ENCODE measurements at regions not wholly inside any gene's neighbourhood (a gene's known extent, or its start where the extent isn't known, plus 50 kb on each side); places are given as distances from the start of the nearest gene placed in this dataset.

DNA sequence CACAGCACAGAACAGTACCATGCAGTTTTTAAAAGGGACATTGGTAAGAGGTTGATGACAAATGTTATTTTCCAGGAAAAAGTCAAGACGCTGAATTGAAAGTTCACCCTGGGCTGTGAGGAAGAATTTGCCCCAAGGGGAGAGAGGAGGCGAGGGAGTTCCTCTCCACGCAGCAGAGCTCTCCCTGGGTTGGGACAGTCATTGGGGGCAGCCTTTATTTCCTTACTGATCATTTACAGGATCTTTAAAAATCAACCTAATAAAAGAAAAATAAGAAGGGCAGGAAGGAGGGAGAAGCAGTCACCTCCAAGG is 49.9 kb upstream of the WNT7B start:
- no peak for ATAC-seq
- TF ChIP-seq ZC3H10 (CRISPR knock-in tag; IDR thresholded peaks at IDR 0.05): no peak
- TF ChIP-seq ZNF70 (CRISPR knock-in tag; IDR thresholded peaks at IDR 0.05): no peak
- TF ChIP-seq ISL1 (CRISPR knock-in tag; IDR thresholded peaks at IDR 0.05): no peak
- no peak for TF ChIP-seq ZFP30 (CRISPR knock-in tag; IDR thresholded peaks at IDR 0.05)
- TF ChIP-seq PPARA (CRISPR knock-in tag; IDR thresholded peaks at IDR 0.05; ENCODE audit: borderline replicate concordance): no peak
- no peak for TF ChIP-seq GLIS3 (CRISPR knock-in tag; IDR thresholded peaks at IDR 0.05)

DNA sequence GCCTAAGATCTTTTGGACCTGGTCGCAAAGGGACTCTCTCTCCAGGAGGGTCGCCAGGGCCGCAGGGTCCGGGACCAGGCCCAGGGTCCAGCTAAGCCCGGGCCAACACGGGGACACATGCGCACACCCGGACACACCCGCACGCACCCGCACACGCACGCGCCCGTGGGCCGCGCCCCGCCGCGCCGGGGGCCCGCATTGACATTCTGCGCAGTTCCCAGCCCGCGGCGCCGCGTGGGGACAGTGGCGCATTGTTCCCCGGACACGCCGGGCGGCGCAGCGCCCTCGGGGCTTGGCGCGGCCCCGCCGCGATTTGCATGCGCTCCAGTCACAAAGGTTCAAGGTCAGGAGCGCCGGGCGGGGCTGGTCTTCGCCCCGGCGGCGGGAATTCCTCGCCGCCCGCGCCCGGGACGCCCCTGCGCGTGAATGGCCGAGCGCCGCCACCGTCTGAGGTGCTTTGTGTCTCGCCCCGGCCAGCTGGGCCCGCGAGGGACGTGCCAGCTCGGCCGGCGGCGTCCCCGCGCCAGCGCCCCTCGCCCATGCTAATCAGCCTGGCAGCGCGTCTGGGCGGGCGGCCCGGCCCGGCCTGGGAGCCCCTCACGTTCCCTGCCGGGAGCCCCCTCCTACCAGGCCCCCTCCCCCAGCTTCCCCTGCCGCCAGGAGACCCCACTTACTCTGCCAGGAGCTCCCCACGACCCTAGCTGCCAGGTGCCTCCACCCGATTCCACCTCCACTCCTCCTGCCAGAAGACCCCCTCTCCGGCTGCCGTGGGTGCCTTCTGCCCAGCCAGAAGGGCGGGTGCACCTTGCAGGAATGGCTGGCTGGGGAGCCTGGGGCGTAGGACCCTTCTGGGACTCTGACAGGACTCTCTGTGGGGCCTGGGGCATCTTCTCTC is 50.5 kb upstream of the WNT7B start:
- no peak for ATAC-seq
- TF ChIP-seq ESRRG (CRISPR knock-in tag; IDR thresholded peaks at IDR 0.05) (no peak), ZFP30 (CRISPR knock-in tag; IDR thresholded peaks at IDR 0.05) (no peak), TSHZ2 (CRISPR knock-in tag; IDR thresholded peaks at IDR 0.05) (no peak), TOX (CRISPR knock-in tag; IDR thresholded peaks at IDR 0.05; ENCODE audit: borderline replicate concordance) (no peak)

DNA sequence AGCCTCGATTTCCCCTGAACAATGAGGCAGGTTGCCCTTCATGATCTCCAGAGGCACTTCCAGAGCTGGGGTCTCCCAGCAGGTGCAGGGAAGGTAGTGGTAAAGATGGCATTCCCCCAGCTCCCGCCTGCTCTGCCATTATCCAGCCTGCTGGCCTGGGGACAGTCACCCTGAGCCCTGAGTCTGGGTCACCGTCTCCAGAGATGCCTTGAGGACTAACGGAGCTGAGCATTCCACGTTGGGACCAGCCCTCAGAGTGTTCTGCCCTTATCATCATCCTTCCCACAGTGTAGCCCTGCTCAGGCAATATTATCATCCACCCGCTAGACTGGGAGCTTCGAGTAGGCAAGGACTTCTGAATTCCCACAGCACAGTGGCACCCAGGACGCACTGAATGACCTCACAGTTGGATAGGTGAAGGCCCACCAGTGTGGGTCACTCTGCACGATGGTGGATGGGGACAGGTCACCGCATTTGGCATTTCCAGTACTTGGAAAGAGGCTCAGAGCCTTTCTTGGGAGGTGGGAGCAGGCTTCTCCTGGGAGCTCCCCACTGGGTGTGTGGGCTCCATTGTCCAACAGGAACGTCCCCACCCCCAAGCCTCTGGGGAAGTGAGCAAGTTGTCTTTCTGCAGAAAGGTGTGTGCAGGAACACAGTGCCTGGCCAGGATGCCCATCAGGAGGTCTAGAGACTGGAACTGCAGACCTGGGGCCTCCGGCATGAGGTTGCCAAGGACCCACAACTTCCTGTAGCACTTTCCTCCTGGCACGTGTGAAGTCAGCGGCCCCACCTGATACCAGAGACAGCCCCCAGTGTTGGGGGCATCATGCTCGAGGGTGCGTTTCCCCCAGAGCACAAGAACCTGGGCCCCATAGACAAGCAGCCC is 51.4 kb upstream of the WNT7B start:
- TF ChIP-seq ZNF565 (CRISPR knock-in tag; conservative IDR thresholded peaks at IDR 0.05; ENCODE audit: low read depth) (no peak), ESRRG (CRISPR knock-in tag; IDR thresholded peaks at IDR 0.05) (no peak), ZFP3 (CRISPR knock-in tag; IDR thresholded peaks at IDR 0.05) (no peak), CREB5 (CRISPR knock-in tag; IDR thresholded peaks at IDR 0.05; ENCODE audit: low read depth) (no peak), RARB (CRISPR knock-in tag; IDR thresholded peaks at IDR 0.05) (no peak), BACH2 (CRISPR knock-in tag; IDR thresholded peaks at IDR 0.05; ENCODE audit: borderline replicate concordance) (no peak)
- ATAC-seq: no peak

- TF ChIP-seq, protein P1, sequence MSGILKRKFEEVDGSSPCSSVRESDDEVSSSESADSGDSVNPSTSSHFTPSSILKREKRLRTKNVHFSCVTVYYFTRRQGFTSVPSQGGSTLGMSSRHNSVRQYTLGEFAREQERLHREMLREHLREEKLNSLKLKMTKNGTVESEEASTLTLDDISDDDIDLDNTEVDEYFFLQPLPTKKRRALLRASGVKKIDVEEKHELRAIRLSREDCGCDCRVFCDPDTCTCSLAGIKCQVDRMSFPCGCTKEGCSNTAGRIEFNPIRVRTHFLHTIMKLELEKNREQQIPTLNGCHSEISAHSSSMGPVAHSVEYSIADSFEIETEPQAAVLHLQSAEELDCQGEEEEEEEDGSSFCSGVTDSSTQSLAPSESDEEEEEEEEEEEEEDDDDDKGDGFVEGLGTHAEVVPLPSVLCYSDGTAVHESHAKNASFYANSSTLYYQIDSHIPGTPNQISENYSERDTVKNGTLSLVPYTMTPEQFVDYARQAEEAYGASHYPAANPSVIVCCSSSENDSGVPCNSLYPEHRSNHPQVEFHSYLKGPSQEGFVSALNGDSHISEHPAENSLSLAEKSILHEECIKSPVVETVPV (CRISPR knock-in tag; IDR thresholded peaks at IDR 0.05): no peak
- no peak for TF ChIP-seq PPARA (CRISPR knock-in tag; IDR thresholded peaks at IDR 0.05; ENCODE audit: borderline replicate concordance)
- no peak for TF ChIP-seq BACH2 (CRISPR knock-in tag; IDR thresholded peaks at IDR 0.05; ENCODE audit: borderline replicate concordance)
- no peak for TF ChIP-seq CREB5 (CRISPR knock-in tag; IDR thresholded peaks at IDR 0.05; ENCODE audit: low read depth)
- TF ChIP-seq TOX (CRISPR knock-in tag; IDR thresholded peaks at IDR 0.05; ENCODE audit: borderline replicate concordance): no peak
- no peak for TF ChIP-seq SNAI2 (CRISPR knock-in tag; IDR thresholded peaks at IDR 0.05)
- TF ChIP-seq TCF4 (CRISPR knock-in tag; IDR thresholded peaks at IDR 0.05; ENCODE audit: borderline replicate concordance): no peak
- TF ChIP-seq ZNF8 (CRISPR knock-in tag; IDR thresholded peaks at IDR 0.05): no peak
- TF ChIP-seq RARB (CRISPR knock-in tag; IDR thresholded peaks at IDR 0.05): no peak
- no peak for TF ChIP-seq ZFP30 (CRISPR knock-in tag; IDR thresholded peaks at IDR 0.05)
- TF ChIP-seq ARNTL (CRISPR knock-in tag; IDR thresholded peaks at IDR 0.05; ENCODE audit: borderline replicate concordance, low read depth): no peak
- no peak for TF ChIP-seq OSR1 (CRISPR knock-in tag; IDR thresholded peaks at IDR 0.05)
- TF ChIP-seq TSHZ2 (CRISPR knock-in tag; IDR thresholded peaks at IDR 0.05): no peak
- no peak for TF ChIP-seq ZNF565 (CRISPR knock-in tag; conservative IDR thresholded peaks at IDR 0.05; ENCODE audit: low read depth)
- no peak for TF ChIP-seq CSDC2 (CRISPR knock-in tag; IDR thresholded peaks at IDR 0.05)
- no peak for TF ChIP-seq ZC3H10 (CRISPR knock-in tag; IDR thresholded peaks at IDR 0.05)
- no peak for ATAC-seq
Observed at GRCh38 chr22:46029036-46029435, 52.1 kb upstream of the WNT7B start.
